Effector memory CD8-positive, alpha-beta T cell (primary cell): ENCODE measurements at regions not wholly inside any gene's neighbourhood (a gene's known extent, or its start where the extent isn't known, plus 50 kb on each side); places are given as distances from the start of the nearest gene placed in this dataset.
A peak's percentile ranks its signal among the peaks of the same experiment; 100 is the strongest.

Experiments used
- ATAC-seq: fragments of 150-1000 bp; cut with Tn5 transposase; replicated peaks from 2 replicates; pipeline ENCODE4 v1.10.0; 2021; ENCODE audit warnings: mild to moderate bottlenecking, moderate library complexity
- DNase-seq, 3 experiments: peaks; one replicate each; pipeline ENCODE4 v3.0.0; 2021
- H3K27ac Mint-ChIP-seq, 2 donors: one replicate each; pipeline ENCODE4 v1.8.0; 2022; ENCODE audit warnings: mild to moderate bottlenecking in 2 of 2, mixed read lengths in 2 of 2, moderate library complexity in 2 of 2
- H3K27me3 Mint-ChIP-seq, 2 donors: one replicate each; pipeline ENCODE4 v1.8.0; 2022; ENCODE audit warnings: mixed read lengths in 2 of 2
- H3K36me3 Mint-ChIP-seq: one replicate; pipeline ENCODE4 v1.8.0; 2022; ENCODE audit warnings: mild to moderate bottlenecking, moderate library complexity, mixed read lengths; ENCODE audit not compliant: insufficient read depth
- H3K4me1 Mint-ChIP-seq, 2 donors: one replicate each; pipeline ENCODE4 v1.8.0; 2022; ENCODE audit warnings: low read depth in 2 of 2, mixed read lengths in 2 of 2
- H3K4me3 Mint-ChIP-seq, 2 donors: one replicate each; pipeline ENCODE4 v1.8.0; 2022; ENCODE audit warnings: mild to moderate bottlenecking in 2 of 2, mixed read lengths in 2 of 2, moderate library complexity in 2 of 2
- H3K9me3 Mint-ChIP-seq, 2 donors: one replicate each; pipeline ENCODE4 v1.8.0; 2022; ENCODE audit warnings: mixed read lengths in 2 of 2

DNA sequence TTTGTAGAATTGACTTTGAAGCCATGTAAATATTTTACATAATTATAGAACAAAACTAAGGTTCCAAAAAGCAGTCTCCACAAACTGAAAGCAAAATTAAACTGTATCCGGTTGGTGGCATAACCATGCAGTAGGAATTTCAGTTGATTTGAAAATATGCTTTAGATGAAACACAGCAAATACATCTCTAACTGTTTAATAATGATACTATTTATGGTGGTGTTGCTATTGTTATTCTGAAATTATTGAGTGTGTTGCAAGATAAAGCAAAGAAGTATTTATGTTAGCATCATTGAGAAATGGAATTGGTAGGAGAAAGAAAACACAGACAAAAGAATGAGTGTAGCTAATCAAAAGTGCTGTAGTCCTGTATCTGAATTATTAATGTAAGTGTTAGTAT is 73.8 kb upstream of the MTHFD1L start:
- no peaks in the 10 kb centered on the region for H3K36me3 Mint-ChIP-seq
- no peak overlapping the region for H3K27ac Mint-ChIP-seq
- no peaks in the 10 kb centered on the region for H3K4me1 Mint-ChIP-seq
- H3K9me3 Mint-ChIP-seq = no peaks in the 10 kb centered on the region
- ATAC-seq = no peak
- H3K4me3 Mint-ChIP-seq = no peak overlapping the region
- no peak for DNase-seq
- no peaks in the 10 kb centered on the region for H3K27me3 Mint-ChIP-seq

DNA sequence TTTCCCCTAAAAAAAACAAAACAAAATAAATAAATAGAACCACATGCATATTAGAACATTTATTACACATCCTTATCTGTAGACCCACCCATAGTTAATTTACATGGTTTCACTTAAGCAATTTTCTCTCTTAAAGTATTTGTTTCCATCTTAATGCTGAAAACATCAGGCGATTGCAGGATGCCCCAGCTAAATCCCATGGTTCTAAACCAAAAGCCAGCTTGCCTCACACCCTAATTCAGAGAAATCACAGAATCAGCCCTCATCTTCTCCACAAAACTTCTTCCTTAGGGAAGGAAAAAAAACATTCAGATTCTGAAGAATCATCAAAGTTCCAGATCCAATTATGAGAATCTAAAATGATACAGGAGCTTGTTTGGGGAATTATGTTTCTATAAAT is 67.6 kb upstream of the MTHFD1L start:
- Mint-ChIP-seq H3K4me1 (no peaks in the 10 kb centered on the region), H3K27ac (peak overlapping the region in 1 of 2 donors; percentile 73), H3K36me3 (peaks cover 3% of the 10 kb centered on the region), H3K4me3 (no peak overlapping the region), H3K27me3 (no peaks in the 10 kb centered on the region), H3K9me3 (no peaks in the 10 kb centered on the region)
- no peak for ATAC-seq
- DNase-seq = no peak

GRCh38 chr6:150799276-150799805 is 66.2 kb upstream of the MTHFD1L start:
- H3K9me3 Mint-ChIP-seq = no peaks in the 10 kb centered on the region
- no peak for ATAC-seq
- H3K27me3 Mint-ChIP-seq = no peaks in the 10 kb centered on the region
- peaks cover 3% of the 10 kb centered on the region for H3K36me3 Mint-ChIP-seq
- H3K4me3 Mint-ChIP-seq = no peak overlapping the region
- no peak for DNase-seq
- no peak overlapping the region for H3K27ac Mint-ChIP-seq
- no peaks in the 10 kb centered on the region for H3K4me1 Mint-ChIP-seq

DNA sequence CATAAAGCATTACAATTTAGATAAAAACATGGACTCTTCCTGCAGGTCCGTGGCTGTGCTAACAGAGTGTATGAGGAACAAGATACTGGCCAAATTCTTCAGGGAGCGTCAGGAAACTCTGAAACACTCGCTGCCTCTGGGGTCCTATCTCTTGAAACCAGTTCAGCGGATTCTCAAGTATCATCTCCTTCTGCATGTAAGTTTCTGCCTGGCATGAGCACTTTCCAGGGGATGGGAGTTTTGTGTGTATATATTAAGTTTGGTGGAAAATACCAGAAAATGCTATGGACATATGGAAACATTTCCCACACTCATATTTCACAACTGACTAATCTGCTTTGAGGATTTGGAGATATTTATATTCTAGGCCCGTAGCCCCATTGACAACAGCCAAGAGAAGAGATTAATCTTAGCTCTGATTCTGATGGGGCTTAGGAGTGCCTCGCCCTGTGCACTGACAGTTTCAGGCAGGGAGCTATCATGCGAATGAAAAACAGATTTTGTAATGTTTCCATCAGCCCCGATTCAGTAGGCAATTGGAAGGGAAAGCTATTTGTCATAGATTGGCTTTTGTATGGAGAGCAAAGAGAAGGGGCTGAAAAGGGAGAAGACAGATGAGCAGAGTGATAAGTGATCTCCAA is 64.7 kb upstream of the MTHFD1L start:
- no peak overlapping the region for H3K27ac Mint-ChIP-seq

GRCh38 chr6:150806790-150807189 is 58.7 kb upstream of the MTHFD1L start:
- DNase-seq (no peak), ATAC-seq (no peak)
- Mint-ChIP-seq H3K9me3 (no peaks in the 10 kb centered on the region), H3K27ac (no peak overlapping the region), H3K27me3 (no peaks in the 10 kb centered on the region), H3K4me3 (no peak overlapping the region), H3K36me3 (peaks cover 16% of the 10 kb centered on the region), H3K4me1 (peaks cover 0 to 2% of the 10 kb centered on the region in 2 donors)

More for the DNA sequence above, 64.7 kb upstream of the MTHFD1L start:
- Mint-ChIP-seq H3K4me3 (no peak overlapping the region), H3K9me3 (no peaks in the 10 kb centered on the region), H3K4me1 (no peaks in the 10 kb centered on the region), H3K27me3 (no peaks in the 10 kb centered on the region), H3K36me3 (peaks cover 3% of the 10 kb centered on the region)
- DNase-seq = no peak
- no peak for ATAC-seq

DNA sequence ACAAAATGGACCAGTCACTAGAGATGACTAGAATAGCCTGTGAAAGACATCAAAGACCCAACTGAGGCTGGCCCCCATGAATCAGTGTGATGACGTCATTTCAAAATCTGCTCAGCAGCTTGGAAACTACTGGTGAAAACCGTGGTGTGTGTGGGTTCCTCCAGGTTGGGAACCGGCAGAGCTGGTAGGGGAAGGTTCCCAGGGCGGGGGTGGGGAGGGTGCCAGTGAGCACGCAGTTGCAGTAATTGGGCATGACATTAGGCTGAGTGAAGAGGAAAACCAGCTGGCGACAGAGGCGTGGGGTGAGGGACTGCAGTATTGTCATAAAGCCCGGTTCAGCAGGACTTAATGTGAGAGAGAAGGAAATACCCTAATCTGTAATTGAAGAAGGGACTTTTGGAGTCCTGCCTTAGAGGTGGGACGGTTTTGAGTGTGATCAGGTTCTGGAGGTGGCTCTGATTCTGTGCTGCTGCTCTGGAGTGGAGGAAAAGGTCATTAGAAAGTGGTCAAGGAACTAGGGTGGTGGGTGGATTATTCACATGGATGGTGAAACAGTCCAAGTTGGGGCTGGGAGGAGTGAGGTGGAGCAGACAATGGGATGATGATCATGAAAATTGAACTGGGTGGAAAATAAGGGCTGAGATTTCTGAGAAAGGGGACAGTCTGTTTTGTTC is 52.0 kb upstream of the MTHFD1L start:
- Mint-ChIP-seq H3K4me1 (peaks cover 6 to 18% of the 10 kb centered on the region in 2 donors), H3K36me3 (peaks cover 12% of the 10 kb centered on the region), H3K9me3 (no peaks in the 10 kb centered on the region), H3K27me3 (no peaks in the 10 kb centered on the region), H3K4me3 (peak overlapping the region in 1 of 2 donors; percentile 4), H3K27ac (peak overlapping the region; percentile 22 to 75)
- ATAC-seq (peak; percentile 52), DNase-seq (peak in 1 of 3 experiments; percentile 19)

DNA sequence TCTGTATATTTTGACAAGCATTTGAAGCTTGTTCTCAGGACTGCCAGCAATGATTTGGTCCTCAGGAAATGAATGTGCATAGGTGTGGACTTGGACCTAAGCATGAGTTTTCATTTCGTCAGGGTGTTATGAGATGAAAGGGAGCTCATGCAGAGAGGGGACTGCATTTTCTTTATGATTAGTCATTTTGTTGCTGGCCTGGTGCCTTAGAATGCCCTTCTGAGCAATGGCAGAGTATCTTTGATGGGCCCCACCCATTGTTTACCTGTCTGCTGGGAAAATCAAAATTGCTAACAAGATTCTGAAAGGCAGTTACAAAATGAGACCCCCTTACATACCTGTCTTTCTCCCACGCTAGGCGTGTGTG is 51.5 kb upstream of the MTHFD1L start:
- DNase-seq = no peak
- Mint-ChIP-seq H3K9me3 (no peaks in the 10 kb centered on the region), H3K4me1 (peaks cover 6 to 18% of the 10 kb centered on the region in 2 donors), H3K27ac (peak overlapping the region; percentile 22 to 75), H3K4me3 (peak overlapping the region in 1 of 2 donors; percentile 4), H3K36me3 (peaks cover 15% of the 10 kb centered on the region), H3K27me3 (no peaks in the 10 kb centered on the region)
- no peak for ATAC-seq
